H1 (cell line): ENCODE measurements at regions not wholly inside any gene's neighbourhood (a gene's known extent, or its start where the extent isn't known, plus 50 kb on each side); places are given as distances from the start of the nearest gene placed in this dataset.

Source experiments
- CTCF ChIA-PET: fragments of 300-600 bp; sonication (Branson Sonifier 250); formaldehyde crosslinking; loops from one replicate; lab custom pipeline; 2021; ENCODE audit not compliant: partially characterized antibody; lab: Charles Lee
- POLR2A ChIA-PET: fragments of 300-600 bp; sonication (Branson Sonifier 250); formaldehyde crosslinking; loops from one replicate; lab custom pipeline; 2021; ENCODE audit warnings: inconsistent platforms; ENCODE audit not compliant: partially characterized antibody; lab: Charles Lee
- DNase-seq, 2 experiments: peaks; one replicate each; pipeline versions ENCODE4 v3.0.0 to v3.0.0-alpha.2; 2010 to 2022; ENCODE audit warnings: low spot score in 2 of 2, low read depth in 1 of 2, mixed read lengths in 1 of 2
- FAIRE-seq: peaks from 2 replicates; lab custom pipeline; 2011; peaks lifted over from hg19 to GRCh38; lab: Jason Lieb, UNC
- H2AFZ ChIP-seq: 2 replicates; pipeline ENCODE4 v1.8.1; 2012; ENCODE audit warnings: low read length, inconsistent platforms
- H2AK5ac ChIP-seq: 2 replicates; pipeline ENCODE4 v1.6.1; 2013; ENCODE audit warnings: low read depth, low read length
- H2BK120ac ChIP-seq: replicated peaks from 2 replicates; pipeline ENCODE3; 2013; ENCODE audit warnings: low read depth, low read length, inconsistent platforms
- H2BK12ac ChIP-seq: 2 replicates; pipeline ENCODE4 v1.6.1; 2013; ENCODE audit warnings: low read depth, low read length
- H2BK15ac ChIP-seq: 2 replicates; pipeline ENCODE4 v1.6.1; 2013; ENCODE audit warnings: low read length
- H2BK20ac ChIP-seq: 2 replicates; pipeline ENCODE4 v1.6.1; 2013; ENCODE audit warnings: low read length
- H2BK5ac ChIP-seq: 2 replicates; pipeline ENCODE4 v1.6.1; 2013; ENCODE audit warnings: low read depth, low read length
- H3K14ac ChIP-seq: 2 replicates; pipeline ENCODE4 v1.6.1; 2013; ENCODE audit warnings: inconsistent platforms; ENCODE audit not compliant: insufficient read length
- H3K18ac ChIP-seq: 2 replicates; pipeline ENCODE4 v1.6.1; 2013; ENCODE audit warnings: low read length; ENCODE audit errors: extremely low read depth
- H3K23ac ChIP-seq: 2 replicates; pipeline ENCODE4 v1.6.1; 2013; ENCODE audit warnings: inconsistent platforms; ENCODE audit not compliant: insufficient read length
- H3K23me2 ChIP-seq: 2 replicates; pipeline ENCODE4 v1.6.1; 2013; ENCODE audit warnings: low read depth, low read length
- H3K27ac ChIP-seq: 2 replicates; pipeline ENCODE4 v1.6.1; 2011; ENCODE audit warnings: low read depth, low read length, inconsistent platforms
- H3K27me3 ChIP-seq, 4 experiments: replicated peaks in 1 of 4; 1 replicate in 1 of 4; 2 replicates in 3 of 4; pipeline versions ENCODE4 v1.6.1 to v1.8.1; 2011 to 2013; ENCODE audit warnings: low read length in 3 of 4, mild to moderate bottlenecking in 3 of 4, inconsistent platforms in 2 of 4, mixed read lengths in 2 of 4, moderate library complexity in 1 of 4; ENCODE audit not compliant: control insufficient read depth in 3 of 4, insufficient read depth in 3 of 4; ENCODE audit errors: extremely low read depth in 1 of 4
- H3K36me3 ChIP-seq, 4 experiments: 2 replicates each; pipeline versions ENCODE4 v1.6.1 to v1.8.1; 2011 to 2013; ENCODE audit warnings: mild to moderate bottlenecking in 4 of 4, low read length in 3 of 4, moderate library complexity in 2 of 4, control low read depth in 1 of 4, inconsistent platforms in 1 of 4; ENCODE audit not compliant: insufficient read depth in 4 of 4, control insufficient read depth in 2 of 4
- H3K4ac ChIP-seq: replicated peaks from 2 replicates; pipeline ENCODE3; 2013; ENCODE audit warnings: low read length, low read depth, mixed read lengths, inconsistent platforms; ENCODE audit not compliant: insufficient read length
- H3K4me1 ChIP-seq, 4 experiments: replicated peaks in 1 of 4; 1 replicate in 1 of 4; 2 replicates in 3 of 4; pipeline versions ENCODE4 v1.6.1 to v1.8.1; 2011 to 2013; ENCODE audit warnings: low read length in 3 of 4, inconsistent platforms in 2 of 4, mixed read lengths in 1 of 4; ENCODE audit not compliant: insufficient read depth in 4 of 4, control insufficient read depth in 3 of 4
- H3K4me2 ChIP-seq, 2 experiments: 2 replicates each; pipeline versions ENCODE4 v1.6.1 to v1.8.1; 2011 to 2013; ENCODE audit warnings: low read depth in 2 of 2, low read length in 2 of 2, control low read depth in 1 of 2, inconsistent platforms in 1 of 2, mild to moderate bottlenecking in 1 of 2; ENCODE audit not compliant: insufficient read depth in 1 of 2
- H3K4me3 ChIP-seq, 4 experiments: fragments of 200-600, 300-600 bp in 1 of 4; sonication (generic), shearing (Covaris generic), sonication (Bioruptor Twin) in 1 of 4; 2 replicates each; pipeline versions ENCODE4 v1.5.1 to v1.8.1; 2011 to 2016; ENCODE audit warnings: low read length in 4 of 4, low read depth in 3 of 4, control low read depth in 2 of 4, inconsistent platforms in 2 of 4, mild to moderate bottlenecking in 2 of 4, mixed read lengths in 1 of 4, moderate library complexity in 1 of 4; ENCODE audit not compliant: insufficient read depth in 2 of 4; ENCODE audit errors: extremely low read depth in 1 of 4
- H3K56ac ChIP-seq: replicated peaks from 2 replicates; pipeline ENCODE3; 2013; ENCODE audit warnings: low read depth, mild to moderate bottlenecking, mixed read lengths, low read length, inconsistent platforms; ENCODE audit not compliant: insufficient read length
- H3K79me1 ChIP-seq: 2 replicates; pipeline ENCODE4 v1.6.1; 2013; ENCODE audit warnings: low read depth, low read length, control low read depth
- H3K79me2 ChIP-seq, 2 experiments: 2 replicates each; pipeline versions ENCODE4 v1.6.1 to v1.8.1; 2012 to 2013; ENCODE audit warnings: low read length in 2 of 2, mild to moderate bottlenecking in 2 of 2, inconsistent platforms in 1 of 2; ENCODE audit not compliant: insufficient read depth in 2 of 2, control insufficient read depth in 1 of 2
- H3K9ac ChIP-seq, 4 experiments: replicated peaks in 1 of 4; 1 replicate in 1 of 4; 2 replicates in 3 of 4; pipeline versions ENCODE4 v1.6.1 to v1.8.1; 2011 to 2013; ENCODE audit warnings: low read depth in 3 of 4, low read length in 3 of 4, control low read depth in 2 of 4, mild to moderate bottlenecking in 2 of 4, moderate library complexity in 2 of 4, inconsistent platforms in 1 of 4; ENCODE audit errors: extremely low read depth in 1 of 4
- H3K9me3 ChIP-seq, 2 experiments: 2 replicates each; pipeline versions ENCODE4 v1.6.1 to v1.8.1; 2012 to 2013; ENCODE audit warnings: mild to moderate bottlenecking in 2 of 2, moderate library complexity in 2 of 2, control low read depth in 1 of 2, inconsistent platforms in 1 of 2, low read depth in 1 of 2, low read length in 1 of 2, mixed read lengths in 1 of 2; ENCODE audit not compliant: insufficient read depth in 2 of 2
- H4K20me1 ChIP-seq, 2 experiments: replicated peaks in 1 of 2; 2 replicates each; pipeline versions ENCODE3 to v1.8.1; 2011 to 2013; ENCODE audit warnings: inconsistent platforms in 2 of 2, low read length in 2 of 2, mild to moderate bottlenecking in 1 of 2; ENCODE audit not compliant: insufficient read depth in 2 of 2, control insufficient read depth in 1 of 2
- H4K5ac ChIP-seq: 2 replicates; pipeline ENCODE4 v1.6.1; 2013; ENCODE audit warnings: low read length, low read depth, mixed read lengths, inconsistent platforms; ENCODE audit not compliant: insufficient read length
- H4K8ac ChIP-seq: 2 replicates; pipeline ENCODE4 v1.8.0; 2013; ENCODE audit warnings: mild to moderate bottlenecking, moderate library complexity, low read length, inconsistent platforms; ENCODE audit not compliant: insufficient read depth; ENCODE audit errors: extremely low read depth
- H4K91ac ChIP-seq: replicated peaks from 2 replicates; pipeline ENCODE3; 2013; ENCODE audit warnings: low read length, mixed read lengths, inconsistent platforms; ENCODE audit not compliant: insufficient read length
- CEBPB ChIP-seq: IDR thresholded peaks from 2 replicates; pipeline ENCODE4 v1.6.1; 2012; ENCODE audit warnings: low read depth, low read length
- CTBP2 ChIP-seq: IDR thresholded peaks from 2 replicates; pipeline ENCODE4 v1.7.0; 2011; ENCODE audit warnings: borderline replicate concordance, mild to moderate bottlenecking, moderate library complexity, mixed read lengths, low read length; ENCODE audit not compliant: insufficient read depth, insufficient read length
- EZH2 ChIP-seq: fragments of 200-600 bp; sonication (generic); IDR thresholded peaks from 2 replicates; pipeline ENCODE4 v1.7.1; 2012; ENCODE audit warnings: low read depth, mild to moderate bottlenecking, moderate library complexity, low read length, inconsistent platforms; ENCODE audit not compliant: severe bottlenecking
- KDM1A ChIP-seq: fragments of 200-600, 300-600 bp; sonication (generic); IDR thresholded peaks from 2 replicates; pipeline ENCODE4 v1.7.1; 2016; ENCODE audit warnings: mild to moderate bottlenecking, low read length, borderline replicate concordance
- NANOG ChIP-seq: IDR thresholded peaks from 2 replicates; pipeline ENCODE4 v1.6.1; 2011; ENCODE audit warnings: low read length, low read depth, mild to moderate bottlenecking, inconsistent platforms; ENCODE audit not compliant: insufficient read depth, poor library complexity, severe bottlenecking
- PHF8 ChIP-seq: fragments of 200-600 bp; sonication (generic); conservative IDR thresholded peaks from 2 replicates; pipeline ENCODE4 v1.7.1; 2012; ENCODE audit warnings: low read depth, mild to moderate bottlenecking, inconsistent platforms, low read length, moderate library complexity
- SP1 ChIP-seq: IDR thresholded peaks from 2 replicates; pipeline ENCODE4 v1.6.1; 2011; ENCODE audit warnings: low read depth, low read length
- SRF ChIP-seq: IDR thresholded peaks from 2 replicates; pipeline ENCODE4 v1.6.1; 2011; ENCODE audit warnings: mild to moderate bottlenecking, low read depth, low read length, moderate library complexity
- SUZ12 ChIP-seq: fragments of 200-600 bp; sonication (generic); IDR thresholded peaks from 2 replicates; pipeline ENCODE4 v1.6.1; 2012; ENCODE audit warnings: mild to moderate bottlenecking, inconsistent platforms, low read length, moderate library complexity, mixed read lengths
- TAF7 ChIP-seq: optimal IDR thresholded peaks from 2 replicates; pipeline ENCODE3; 2011; ENCODE audit warnings: low read depth, mild to moderate bottlenecking, inconsistent platforms, low read length, moderate library complexity, borderline replicate concordance
- TCF12 ChIP-seq: IDR thresholded peaks from 2 replicates; pipeline ENCODE4 v1.6.1; 2011; ENCODE audit warnings: low read depth, mild to moderate bottlenecking, low read length
- whole genome bisulfite sequencing, 2 experiments: shearing (Covaris generic) in 1 of 2; methylation state at CpG; one replicate each; pipeline versions ENCODE4 v1.1.6 to v1.1.7; 2013 to 2015; ENCODE audit warnings: low lambda C conversion rate in 2 of 2, mixed read lengths in 2 of 2, inconsistent platforms in 1 of 2, low coverage in 1 of 2, missing lambda C conversion rate in 1 of 2; ENCODE audit not compliant: insufficient replicate concordance in 2 of 2, insufficient coverage in 1 of 2, insufficient read length in 1 of 2; ENCODE audit errors: extremely low coverage in 1 of 2, missing lambda C conversion rate in 1 of 2; 5-methylcytosine and 5-hydroxymethylcytosine counted together
- TF ChIP-seq, protein P1 (sequence below): IDR thresholded peaks from 2 replicates; pipeline ENCODE4 v1.6.1; 2012; ENCODE audit warnings: inconsistent platforms

DNA sequence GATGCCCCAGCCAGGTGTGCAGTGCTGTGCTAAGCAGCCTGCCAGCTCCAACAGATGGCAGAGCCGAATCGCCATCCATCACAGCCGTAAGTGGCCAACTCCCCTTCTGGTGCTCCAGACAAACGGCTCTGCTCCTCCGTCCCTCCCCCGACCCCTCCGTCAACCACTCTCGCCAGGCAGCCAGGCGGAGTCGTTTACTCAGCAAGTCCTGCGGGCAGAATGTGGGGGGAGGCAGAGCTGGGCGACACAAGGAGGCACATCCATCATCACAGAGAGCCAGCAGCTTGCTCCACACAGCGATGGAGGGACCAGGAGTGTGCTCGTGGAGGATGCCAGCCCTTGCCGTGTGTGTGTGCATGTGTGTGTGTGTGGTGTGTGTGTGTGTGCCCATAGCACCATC is 206.6 kb upstream of the GRIK3 start:
- Histone ChIP-seq H4K5ac (peak overlapping the region; percentile 32), H3K9me3 (no peaks in the 10 kb centered on the region), H3K27me3 (no peaks in the 10 kb centered on the region; a peak in 1 of 7 replicates), H3K23ac (no peak overlapping the region), H2BK5ac (peak overlapping the region; percentile 91; the same call in 1 of the 2 replicates), H4K91ac (peak overlapping the region; percentile 97), H3K23me2 (no peaks in the 10 kb centered on the region), H4K20me1 (no peaks in the 10 kb centered on the region), H3K56ac (no peak overlapping the region), H3K4ac (peak overlapping the region; percentile 57), H2BK120ac (no peak overlapping the region), H2BK15ac (peak overlapping the region; percentile 55; the same call in 1 of the 2 replicates), H3K27ac (0 out of 2 replicates have a peak overlapping the region, but pooled peaks have one; percentile 21), H3K4me1 (peaks cover 0 to 28% (median 12%) of the 10 kb centered on the region in 4 experiments; a peak in 6 of 7 replicates), H4K8ac (no peak overlapping the region), H2AFZ (peak overlapping the region; percentile 55; the same call in 1 of the 2 replicates), H3K18ac (peak overlapping the region; percentile 86; the same call in 1 of the 2 replicates), H3K9ac (no peak overlapping the region), H3K14ac (no peak overlapping the region), H2BK20ac (peak overlapping the region; percentile 92), H3K4me3 (no peak overlapping the region), H3K36me3 (no peaks in the 10 kb centered on the region), H3K79me2 (no peaks in the 10 kb centered on the region), H2AK5ac (peak overlapping the region; percentile 94; the same call in 1 of the 2 replicates), H3K79me1 (no peaks in the 10 kb centered on the region), H3K4me2 (no peak overlapping the region), H2BK12ac (peak overlapping the region; percentile 96; the same call in 1 of the 2 replicates)
- FAIRE-seq (no peak), DNase-seq (no peak)
- 71% methylated on average over 15 of the region's 15 CpGs; no CpG with 5 or more reads in 1 of the 2 experiments for WGBS, 2 experiments
- ChIA-PET CTCF (interaction anchor here (0.7 to 1.0 kb wide), 2 partner anchors 26 to 63 kb away, joined by 3 to 5 read pairs; no protein-coding TSS in a partner anchor), POLR2A (interaction anchor here (1.1 kb wide), 1 partner anchor 84 kb away, joined by 4 read pairs; no protein-coding TSS in a partner anchor)
- no peak for TF ChIP-seq SUZ12
- TF ChIP-seq EZH2 = no peak
- TF ChIP-seq CTBP2 = no peak
- no peak for TF ChIP-seq KDM1A
- no peak for TF ChIP-seq NANOG
- TF ChIP-seq TAF7 = no peak
- TF ChIP-seq PHF8 = no peak
- no peak for TF ChIP-seq TCF12
- TF ChIP-seq SRF = no peak
- TF ChIP-seq, protein P1, sequence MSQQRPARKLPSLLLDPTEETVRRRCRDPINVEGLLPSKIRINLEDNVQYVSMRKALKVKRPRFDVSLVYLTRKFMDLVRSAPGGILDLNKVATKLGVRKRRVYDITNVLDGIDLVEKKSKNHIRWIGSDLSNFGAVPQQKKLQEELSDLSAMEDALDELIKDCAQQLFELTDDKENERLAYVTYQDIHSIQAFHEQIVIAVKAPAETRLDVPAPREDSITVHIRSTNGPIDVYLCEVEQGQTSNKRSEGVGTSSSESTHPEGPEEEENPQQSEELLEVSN = no peak
- TF ChIP-seq CEBPB = no peak
- no peak for TF ChIP-seq SP1
